Tibial nerve (tissue), 4 donors: ENCODE measurements at regions not wholly inside any gene's neighbourhood (a gene's known extent, or its start where the extent isn't known, plus 50 kb on each side); places are given as distances from the start of the nearest gene placed in this dataset. TPM values are rescaled to one million over a fixed set of nuclear protein-coding genes. Genes with fewer than 3 reads are reported as not detected.
"Not testable (repeated sequence)": the region's sequence is repeated elsewhere in the genome, so short reads cannot be mapped to it uniquely, and the experiment has no call there.

Experiments used
- DNase-seq, 2 donors: peaks; one replicate each; pipeline ENCODE4 v3.0.0-alpha.2; 2019; ENCODE audit warnings: low spot score in 2 of 2
- H3K27ac ChIP-seq, 4 donors: fragments of 200-600 bp; sonication (generic) in 3 of 4; one replicate each; pipeline ENCODE4 v1.5.1; 2017 to 2019; ENCODE audit warnings: mild to moderate bottlenecking in 1 of 4
- H3K27me3 ChIP-seq, 2 donors: fragments of 200-600 bp; sonication (generic) in 1 of 2; one replicate each; pipeline versions ENCODE4 v1.5.1 to v1.6.0; 2017 to 2019
- H3K36me3 ChIP-seq, 3 donors: fragments of 200-600 bp; sonication (generic); one replicate each; pipeline ENCODE4 v1.5.1; 2018 to 2019
- H3K4me1 ChIP-seq, 4 donors: fragments of 200-600 bp; sonication (generic) in 3 of 4; one replicate each; pipeline ENCODE4 v1.5.1; 2017 to 2019
- H3K4me3 ChIP-seq, 4 donors: fragments of 200-600 bp; sonication (generic) in 3 of 4; one replicate each; pipeline ENCODE4 v1.5.1; 2017 to 2019; ENCODE audit warnings: mild to moderate bottlenecking in 1 of 4, moderate library complexity in 1 of 4
- H3K9me3 ChIP-seq, 4 donors: fragments of 200-600 bp; sonication (generic) in 3 of 4; one replicate each; pipeline ENCODE4 v1.5.1; 2017 to 2019
- WGBS, 2 donors: methylation state at CpG; one replicate each; pipeline ENCODE4 v1.1.5; 2018; 5-methylcytosine and 5-hydroxymethylcytosine counted together
- small RNA-seq: library from RNA; depleted of rRNA; stranded (forward); fragments of <200 nt; gene quantifications from one replicate; pipeline ENCODE3, GENCODE V24; 2016

- not testable (repeated sequence) for DNase-seq, H3K27me3 ChIP-seq, H3K27ac ChIP-seq, H3K9me3 ChIP-seq, H3K4me3 ChIP-seq, H3K4me1 ChIP-seq, H3K36me3 ChIP-seq
These were observed 212.0 kb downstream of the CDY2B start for GRCh38 chrY:17668037-17668436.

- not testable (repeated sequence) for H3K27ac ChIP-seq, DNase-seq, H3K27me3 ChIP-seq, H3K9me3 ChIP-seq, H3K4me1 ChIP-seq, H3K36me3 ChIP-seq, H3K4me3 ChIP-seq
- WGBS, 2 donors: no CpG with 5 or more reads among the region's 4 CpGs
These were observed 237.0 kb downstream of the CDY2B start for GRCh38 chrY:17643052-17643451.

GRCh38 chrY:17634484-17634883, 245.5 kb downstream of the CDY2B start:
- not testable (repeated sequence) for H3K9me3 ChIP-seq, H3K4me1 ChIP-seq, H3K36me3 ChIP-seq, H3K27me3 ChIP-seq, H3K4me3 ChIP-seq, DNase-seq, H3K27ac ChIP-seq
- WGBS, 2 donors: no CpG with 5 or more reads among the region's 3 CpGs

- not testable (repeated sequence) for H3K27me3 ChIP-seq, H3K36me3 ChIP-seq, H3K4me1 ChIP-seq, H3K4me3 ChIP-seq, H3K9me3 ChIP-seq, H3K27ac ChIP-seq, DNase-seq
- WGBS, 2 donors: no CpG with 5 or more reads among the region's 8 CpGs
These were observed 268.8 kb downstream of the CDY2B start for GRCh38 chrY:17611256-17611655.

GRCh38 chrY:17610649-17611048, 269.4 kb downstream of the CDY2B start:
- H3K27ac ChIP-seq, H3K4me3 ChIP-seq, H3K9me3 ChIP-seq, H3K4me1 ChIP-seq, H3K36me3 ChIP-seq, DNase-seq, H3K27me3 ChIP-seq: not testable (repeated sequence)
- WGBS, 2 donors: no CpG with 5 or more reads among the region's 10 CpGs

GRCh38 chrY:17607150-17607549, 272.9 kb downstream of the CDY2B start:
- H3K27ac ChIP-seq, H3K4me1 ChIP-seq, H3K4me3 ChIP-seq, H3K27me3 ChIP-seq, H3K36me3 ChIP-seq, H3K9me3 ChIP-seq, DNase-seq: not testable (repeated sequence)
- WGBS, 2 donors: no CpG with 5 or more reads among the region's 4 CpGs

- H3K9me3 ChIP-seq, H3K36me3 ChIP-seq, H3K4me3 ChIP-seq, H3K27ac ChIP-seq, H3K27me3 ChIP-seq, H3K4me1 ChIP-seq, DNase-seq: not testable (repeated sequence)
- WGBS, 2 donors: no CpG with 5 or more reads among the region's 4 CpGs
These were observed 280.8 kb downstream of the CDY2B start for GRCh38 chrY:17599263-17599662.

GRCh38 chrY:17593748-17594147, 286.3 kb downstream of the CDY2B start:
- H3K4me3 ChIP-seq, H3K4me1 ChIP-seq, H3K27me3 ChIP-seq, DNase-seq, H3K9me3 ChIP-seq, H3K36me3 ChIP-seq, H3K27ac ChIP-seq: not testable (repeated sequence)
- WGBS, 2 donors: no CpG with 5 or more reads among the region's 5 CpGs

GRCh38 chrY:17579956-17580519, 300.0 kb downstream of the CDY2B start:
- no CpG with 5 or more reads among the region's 23 CpGs for WGBS, 2 donors
- not testable (repeated sequence) for H3K9me3 ChIP-seq, H3K4me3 ChIP-seq, H3K36me3 ChIP-seq, H3K4me1 ChIP-seq, H3K27ac ChIP-seq, H3K27me3 ChIP-seq, DNase-seq

- H3K27me3 ChIP-seq, H3K4me1 ChIP-seq, H3K27ac ChIP-seq, H3K36me3 ChIP-seq, H3K9me3 ChIP-seq: not testable (repeated sequence)
- peak in 1 of 2 donors; percentile 8 for DNase-seq
- WGBS, 2 donors: no CpG with 5 or more reads among the region's 43 CpGs
- H3K4me3 ChIP-seq: peak overlapping the region in 1 of 4 donors; percentile 30
These were observed 300.7 kb downstream of the CDY2B start for GRCh38 chrY:17579131-17579955.

GRCh38 chrY:17563114-17563513, 316.9 kb downstream of the CDY2B start:
- not testable (repeated sequence) for H3K9me3 ChIP-seq, H3K36me3 ChIP-seq, H3K4me1 ChIP-seq, DNase-seq, H3K27ac ChIP-seq, H3K27me3 ChIP-seq, H3K4me3 ChIP-seq
- WGBS, 2 donors: no CpG with 5 or more reads among the region's 21 CpGs

Small RNA genes in the stretch of these regions (small RNA-seq; reads per million reads assigned to genes)
- gene RF01518: not detected
- not detected for gene RNU1-128P
